ENCODE measurements at regions not wholly inside any gene's neighbourhood (a gene's known extent, or its start where the extent isn't known, plus 50 kb on each side); places are given as distances from the start of the nearest gene placed in this dataset.

DNA sequence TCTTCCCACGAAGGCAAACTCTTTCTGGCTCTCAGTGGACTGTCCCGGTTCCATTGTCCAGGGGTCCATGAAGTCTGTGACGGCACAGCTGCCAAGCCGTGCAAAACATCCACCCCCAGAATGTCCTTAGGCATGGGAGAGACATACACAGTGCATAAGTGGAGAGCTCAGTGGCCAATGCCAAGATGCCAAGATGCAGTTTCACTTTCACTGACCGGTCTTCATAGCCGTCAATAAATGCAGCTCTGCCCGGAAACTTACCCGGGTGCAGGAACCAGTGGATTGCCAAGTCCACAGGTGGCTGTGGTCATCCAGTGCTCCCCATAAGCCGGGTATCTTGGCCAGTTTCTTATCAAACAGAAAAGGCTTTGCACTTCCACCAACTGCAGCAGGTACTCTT, 162.3 kb downstream of the PTCSC3 start:
- TF ChIP-seq POLR2A (IDR thresholded peaks at IDR 0.05): no peak
- TF ChIP-seq, protein P1, sequence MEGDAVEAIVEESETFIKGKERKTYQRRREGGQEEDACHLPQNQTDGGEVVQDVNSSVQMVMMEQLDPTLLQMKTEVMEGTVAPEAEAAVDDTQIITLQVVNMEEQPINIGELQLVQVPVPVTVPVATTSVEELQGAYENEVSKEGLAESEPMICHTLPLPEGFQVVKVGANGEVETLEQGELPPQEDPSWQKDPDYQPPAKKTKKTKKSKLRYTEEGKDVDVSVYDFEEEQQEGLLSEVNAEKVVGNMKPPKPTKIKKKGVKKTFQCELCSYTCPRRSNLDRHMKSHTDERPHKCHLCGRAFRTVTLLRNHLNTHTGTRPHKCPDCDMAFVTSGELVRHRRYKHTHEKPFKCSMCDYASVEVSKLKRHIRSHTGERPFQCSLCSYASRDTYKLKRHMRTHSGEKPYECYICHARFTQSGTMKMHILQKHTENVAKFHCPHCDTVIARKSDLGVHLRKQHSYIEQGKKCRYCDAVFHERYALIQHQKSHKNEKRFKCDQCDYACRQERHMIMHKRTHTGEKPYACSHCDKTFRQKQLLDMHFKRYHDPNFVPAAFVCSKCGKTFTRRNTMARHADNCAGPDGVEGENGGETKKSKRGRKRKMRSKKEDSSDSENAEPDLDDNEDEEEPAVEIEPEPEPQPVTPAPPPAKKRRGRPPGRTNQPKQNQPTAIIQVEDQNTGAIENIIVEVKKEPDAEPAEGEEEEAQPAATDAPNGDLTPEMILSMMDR (IDR thresholded peaks at IDR 0.05): no peak

Measured in right lobe of liver (tissue), 4 donors.